Stimulated activated CD8-positive, alpha-beta memory T cell treated with anti-CD3 and anti-CD28 coated beads, Interleukin-12 subunit alpha, Interleukin-12 subunit beta, amount 100 ng/mL, for 4 hours (primary cell): ENCODE measurements at regions not wholly inside any gene's neighbourhood (a gene's known extent, or its start where the extent isn't known, plus 50 kb on each side); places are given as distances from the start of the nearest gene placed in this dataset.
"Not testable (repeated sequence)": the region's sequence is repeated elsewhere in the genome, so short reads cannot be mapped to it uniquely, and the experiment has no call there.

Experiments
- DNase-seq: peaks from one replicate; pipeline ENCODE4 v3.0.0-alpha.2; 2020; ENCODE audit warnings: low read depth

DNA sequence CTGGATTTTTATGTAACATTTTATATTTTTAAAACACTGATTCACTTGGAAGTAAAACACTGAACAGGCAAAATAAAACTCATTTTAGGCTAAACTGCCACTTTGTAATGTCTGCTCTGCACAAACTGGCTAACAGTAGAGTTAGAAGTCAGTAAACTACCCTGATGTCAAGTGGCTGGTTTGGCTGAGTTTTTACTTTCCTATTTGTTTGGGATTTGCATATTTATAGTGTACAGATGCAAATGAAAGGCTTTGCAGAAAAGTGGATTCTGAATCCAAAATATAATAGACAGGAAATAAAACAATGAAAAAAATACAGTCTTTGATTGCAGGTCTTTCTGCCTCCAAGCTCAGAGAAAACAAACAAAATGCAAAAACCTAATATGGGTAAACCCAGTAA, 213.1 kb downstream of the CDH26 start:
- DNase-seq, result no peak

DNA sequence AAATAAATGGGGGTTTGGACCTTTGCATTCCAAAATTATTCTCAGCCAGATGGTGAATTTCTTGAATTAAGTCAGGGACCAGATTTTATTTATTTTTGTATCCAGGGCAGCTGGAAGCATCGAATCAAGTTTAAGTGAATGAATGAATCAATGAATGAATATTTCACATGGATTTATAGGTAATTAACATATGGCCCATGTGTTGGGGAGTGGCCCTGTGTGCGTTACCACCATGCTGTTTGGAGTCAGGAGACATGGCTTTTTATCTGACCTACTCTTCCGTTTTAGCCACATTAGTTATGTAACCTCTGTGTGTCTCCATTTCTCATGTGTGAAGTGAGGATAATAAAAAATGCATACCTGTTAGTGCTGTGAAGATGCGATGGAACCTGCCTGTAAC, 213.5 kb downstream of the CDH26 start:
- DNase-seq, result no peak

DNA sequence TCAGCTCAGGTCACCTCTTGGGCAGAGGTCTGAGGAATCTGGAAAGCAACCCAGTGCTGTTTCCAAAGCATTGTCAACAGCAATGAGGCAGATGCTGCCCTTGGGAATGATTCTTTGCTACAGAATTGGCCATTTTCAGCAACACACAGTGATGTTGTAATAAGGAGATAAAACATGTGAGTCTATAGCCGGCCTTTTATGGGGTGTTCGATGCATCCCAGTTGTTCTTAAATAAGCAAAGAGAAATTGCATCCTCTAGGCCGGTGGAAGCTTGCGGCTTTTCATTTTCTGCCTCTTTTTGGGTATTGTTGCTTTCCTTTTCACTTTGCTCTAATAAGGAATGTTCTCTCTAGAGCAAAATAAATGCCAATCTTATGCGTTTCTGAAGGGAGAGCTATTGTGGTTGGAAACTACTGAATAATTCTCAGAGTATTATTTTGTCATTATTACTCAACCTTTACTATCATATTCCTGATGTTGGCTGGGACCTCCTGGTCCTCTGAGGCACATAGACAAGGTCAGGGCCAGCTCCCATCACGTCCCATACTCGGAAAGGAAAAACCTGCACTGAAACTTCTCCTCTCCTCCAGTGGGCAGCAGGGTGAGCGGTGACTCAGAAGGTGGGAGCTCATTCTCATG, 214.2 kb downstream of the CDH26 start:
- DNase-seq, result no peak

DNA sequence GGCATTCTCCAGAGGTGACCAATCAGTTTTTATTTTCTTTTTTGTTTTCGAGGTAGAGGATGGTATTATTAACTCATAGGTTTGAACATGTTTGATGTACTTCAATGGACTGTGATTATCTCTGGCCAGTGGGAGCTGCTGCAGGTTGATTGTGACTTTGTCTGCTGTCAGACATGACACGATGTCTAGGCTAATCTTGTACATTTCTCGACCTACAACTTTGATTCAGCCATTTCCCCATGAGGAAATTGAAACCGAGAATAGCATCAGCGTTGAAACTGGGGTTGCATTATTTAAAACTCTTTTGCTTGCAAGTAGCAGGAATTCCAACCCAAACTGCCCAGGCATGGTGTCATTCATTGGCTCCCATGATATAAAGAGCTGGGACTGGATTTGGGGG, 218.9 kb downstream of the CDH26 start:
- DNase-seq, result no peak

DNA sequence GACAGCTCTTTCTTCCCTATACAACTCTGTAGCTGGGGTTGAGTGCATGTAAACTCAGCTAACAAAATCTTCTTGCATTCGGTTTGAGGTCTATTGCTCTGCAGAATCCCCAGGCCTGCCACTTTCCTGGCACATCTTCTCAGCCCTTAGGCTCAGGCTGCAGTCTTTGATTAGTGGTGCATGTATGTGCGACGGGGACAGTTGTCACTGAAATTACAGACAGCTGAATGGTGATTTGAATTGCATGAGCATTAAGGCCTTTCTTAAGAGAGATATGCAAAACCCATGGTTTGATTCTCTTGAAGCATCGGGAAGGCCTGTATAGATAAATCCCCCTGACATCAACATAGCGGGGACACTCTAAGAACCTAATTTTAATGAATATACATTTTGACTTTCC, 222.8 kb downstream of the CDH26 start:
- DNase-seq, result no peak

DNA sequence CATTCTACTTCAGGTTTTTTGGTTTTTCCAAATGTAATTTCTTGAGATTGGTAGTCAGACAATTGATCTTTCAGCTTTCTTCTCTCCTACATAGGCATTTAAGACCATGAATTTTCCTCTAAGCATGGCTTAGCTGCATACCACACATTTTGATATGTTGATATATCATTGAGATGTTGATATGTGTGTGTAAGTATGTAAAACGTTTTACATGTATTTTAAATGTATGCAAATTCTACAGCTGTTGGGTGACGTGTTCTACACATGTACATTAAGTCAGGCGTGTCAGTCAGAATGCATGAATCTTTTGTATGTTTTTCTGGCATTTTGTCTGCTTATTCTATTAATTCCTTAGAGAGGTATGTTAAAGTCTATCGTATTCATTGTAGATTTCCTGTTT, 228.2 kb downstream of the CDH26 start:
- no peak for DNase-seq

DNA sequence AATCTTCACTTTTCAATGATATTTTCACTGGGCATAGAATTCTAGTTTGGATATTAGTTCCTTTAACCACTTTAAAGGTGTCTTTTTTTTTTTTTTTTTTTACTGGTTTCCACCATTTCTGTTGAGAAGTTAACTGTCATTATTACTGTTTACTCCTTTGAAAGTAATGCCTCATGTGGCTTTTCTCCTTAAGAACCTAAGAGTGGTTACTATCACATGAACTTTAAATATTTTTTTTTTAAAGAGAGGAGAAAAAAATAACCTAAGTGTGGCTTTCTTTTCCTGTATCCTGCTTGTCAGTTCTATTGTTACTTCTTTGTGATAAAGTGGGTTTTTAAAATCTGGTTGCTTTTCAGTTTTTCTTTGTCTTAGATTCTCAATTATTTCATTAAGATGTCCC, 229.5 kb downstream of the CDH26 start:
- DNase-seq, result no peak

DNA sequence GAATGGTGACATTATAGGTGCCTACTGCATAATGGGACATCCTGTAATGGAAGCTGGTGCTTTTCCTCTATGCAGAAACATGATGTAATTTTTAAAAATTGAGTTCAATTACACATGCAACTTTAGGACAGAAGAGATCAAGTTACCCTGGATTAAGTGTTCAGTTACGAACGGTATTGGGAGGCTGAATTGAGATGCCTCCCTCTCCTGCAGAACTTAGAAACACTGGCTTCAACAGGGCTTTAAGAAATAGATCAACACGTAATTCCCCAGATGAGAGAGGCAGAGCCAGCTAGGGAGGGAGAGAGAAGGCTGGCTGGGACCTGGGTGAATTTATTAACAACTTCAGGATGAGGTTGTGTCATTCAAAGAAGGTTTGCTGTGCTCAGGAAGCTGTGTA, 232.8 kb downstream of the CDH26 start:
- DNase-seq, result no peak

DNA sequence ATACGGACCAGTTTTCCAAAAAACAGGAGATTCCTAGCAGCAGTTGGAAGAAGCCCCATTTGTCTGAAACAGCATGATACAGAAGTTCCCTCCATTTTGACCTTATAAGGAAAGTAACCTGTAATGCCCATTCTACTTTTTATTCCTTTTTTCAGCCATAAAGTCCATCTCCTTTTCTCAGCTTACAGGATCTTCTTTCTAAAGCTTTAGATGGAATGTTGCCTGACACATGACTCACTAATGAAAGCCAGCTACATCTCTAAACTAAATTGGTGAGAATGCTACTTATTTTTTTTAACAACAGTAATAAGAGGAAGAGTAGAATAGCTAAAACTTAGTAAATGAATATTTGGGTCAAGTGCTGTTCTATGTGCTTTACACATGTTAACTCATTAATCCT, 234.1 kb downstream of the CDH26 start:
- DNase-seq, result no peak

DNA sequence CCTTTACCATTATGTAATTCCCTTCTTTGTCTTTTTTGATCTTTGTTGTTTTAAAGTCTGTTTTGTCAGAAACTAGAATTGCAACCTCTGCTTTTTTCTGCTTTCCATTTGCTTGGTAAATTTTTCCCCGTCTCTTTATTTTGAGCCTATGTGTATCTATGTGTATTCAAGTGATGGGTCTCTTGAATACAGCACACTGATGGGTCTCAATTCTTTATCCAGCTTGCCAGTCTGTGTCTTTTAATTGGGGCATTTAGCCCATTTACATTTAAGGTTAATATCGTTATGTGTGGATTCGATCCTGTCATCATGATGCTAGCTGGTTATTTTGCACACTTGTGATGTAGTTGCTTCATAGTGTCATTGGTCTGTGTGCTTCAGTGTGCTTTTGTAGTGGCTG, 240.9 kb downstream of the CDH26 start:
- not testable (repeated sequence) for DNase-seq

DNA sequence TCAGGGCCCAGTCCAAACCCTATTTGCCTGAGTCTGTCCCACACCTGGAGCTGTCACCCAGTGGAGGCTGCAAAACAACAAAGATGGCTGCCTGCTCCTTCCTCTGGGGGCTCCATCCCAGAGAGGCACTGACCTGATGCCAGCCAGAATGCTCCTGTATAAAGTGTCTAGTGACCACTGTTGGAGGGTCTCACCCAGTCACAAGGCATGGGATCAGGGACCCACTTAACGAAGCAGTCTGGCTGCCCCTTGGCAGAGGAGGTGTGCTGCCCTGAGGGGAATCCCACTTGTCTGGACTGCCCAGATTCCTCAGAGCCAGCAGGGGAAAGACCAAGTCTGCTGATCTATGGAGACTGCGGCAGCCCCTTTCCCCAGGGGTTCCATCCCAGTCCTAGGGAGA, 241.6 kb downstream of the CDH26 start:
- no peak for DNase-seq

DNA sequence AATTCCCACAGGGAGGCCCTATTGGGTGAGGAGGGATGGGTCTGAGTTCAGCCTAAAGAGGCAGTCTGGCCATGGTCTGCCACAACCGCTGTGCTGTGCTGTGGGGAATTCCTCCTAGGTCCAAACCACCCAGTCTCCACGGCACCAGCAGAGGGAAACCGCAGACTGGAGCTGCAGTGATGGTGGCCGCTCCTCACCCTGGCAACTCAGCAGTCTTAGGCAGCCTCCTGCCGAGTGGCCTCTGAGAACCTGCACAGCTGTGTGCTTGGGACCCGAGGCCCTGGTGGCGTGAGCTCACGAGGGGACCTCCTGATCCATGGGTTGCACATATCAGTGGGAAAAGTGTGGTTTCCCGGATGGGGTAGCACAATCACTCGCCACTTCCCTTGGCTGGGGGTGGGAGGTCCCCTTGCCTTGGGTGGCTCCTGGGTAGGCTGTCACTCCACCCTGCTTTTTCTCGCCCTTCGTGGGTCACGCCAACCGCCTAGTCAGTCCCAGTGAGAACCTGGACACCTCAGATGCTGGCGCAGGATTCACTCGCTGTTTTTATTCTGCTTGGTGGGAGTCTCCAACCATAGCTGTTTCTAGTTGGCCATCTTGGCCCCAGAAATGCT, 242.2 kb downstream of the CDH26 start:
- no peak for DNase-seq

DNA sequence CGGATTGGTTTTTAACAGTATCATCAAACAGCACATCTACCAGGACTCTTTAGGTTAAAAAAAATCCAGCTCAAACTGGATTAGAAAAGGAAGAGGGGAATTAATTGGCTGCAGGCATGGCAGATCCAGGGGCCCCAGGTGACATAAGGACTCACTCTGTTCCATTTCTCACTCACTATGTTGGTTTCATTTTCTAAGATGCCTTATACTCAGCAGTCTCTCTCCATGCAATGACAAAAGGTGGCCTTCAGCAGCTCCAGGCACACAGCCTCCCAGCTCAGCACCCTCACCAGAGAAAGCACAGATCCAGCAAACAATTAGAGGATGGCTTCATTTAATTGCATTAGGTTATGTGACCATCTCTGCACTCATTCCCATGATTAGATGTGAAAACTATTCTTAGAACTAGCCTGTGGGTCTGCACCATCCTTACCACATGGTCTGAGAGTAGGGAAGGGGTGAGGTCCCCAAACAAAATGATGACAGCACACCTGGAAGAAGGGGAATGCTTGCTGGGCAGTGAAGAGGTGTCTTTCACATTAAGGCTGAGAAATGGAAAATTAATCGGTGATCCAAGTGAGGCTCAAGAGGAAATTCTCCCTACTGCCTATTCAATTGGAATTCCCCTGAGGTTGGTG, 243.1 kb downstream of the CDH26 start:
- DNase-seq, result no peak

DNA sequence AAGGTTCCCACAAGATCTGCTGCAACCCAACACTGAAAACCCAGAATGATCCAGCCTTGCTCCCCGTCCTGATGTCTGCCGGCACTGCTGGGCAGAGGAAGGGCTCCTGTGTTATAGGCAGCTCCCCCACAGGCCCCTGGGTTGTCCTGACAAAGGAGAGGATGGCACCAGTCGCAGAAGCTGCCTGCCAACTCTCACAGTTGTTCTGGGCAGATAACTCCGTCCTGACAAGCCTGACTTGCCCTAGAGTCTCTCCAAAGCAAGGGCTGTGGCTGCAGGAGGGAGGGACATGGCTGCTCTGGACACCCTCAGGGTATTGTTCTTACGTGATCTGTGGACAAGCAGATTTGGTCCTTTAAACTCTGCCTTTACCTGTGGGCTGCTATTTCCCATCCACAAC, 243.8 kb downstream of the CDH26 start:
- DNase-seq, result no peak

DNA sequence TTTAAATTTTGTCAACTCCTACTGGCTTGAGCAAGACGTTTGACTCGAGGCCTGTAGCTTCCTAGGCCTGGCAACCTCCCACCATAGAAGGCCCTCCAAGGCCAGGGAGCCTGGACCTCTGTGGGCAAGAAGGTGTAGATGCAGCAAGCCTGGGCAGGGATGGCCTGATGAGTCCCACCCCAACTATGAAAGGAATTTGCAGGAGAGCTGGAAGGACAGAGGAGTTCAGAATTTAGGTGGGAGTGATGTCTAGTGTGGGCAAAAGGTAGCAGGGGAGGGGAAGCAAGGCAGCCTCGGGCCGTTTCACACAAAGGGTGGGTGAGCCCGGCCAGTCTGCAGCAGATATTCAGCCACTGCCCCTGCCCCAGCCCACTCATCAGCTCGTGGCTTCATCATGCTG, 245.2 kb downstream of the CDH26 start:
- DNase-seq, result no peak

DNA sequence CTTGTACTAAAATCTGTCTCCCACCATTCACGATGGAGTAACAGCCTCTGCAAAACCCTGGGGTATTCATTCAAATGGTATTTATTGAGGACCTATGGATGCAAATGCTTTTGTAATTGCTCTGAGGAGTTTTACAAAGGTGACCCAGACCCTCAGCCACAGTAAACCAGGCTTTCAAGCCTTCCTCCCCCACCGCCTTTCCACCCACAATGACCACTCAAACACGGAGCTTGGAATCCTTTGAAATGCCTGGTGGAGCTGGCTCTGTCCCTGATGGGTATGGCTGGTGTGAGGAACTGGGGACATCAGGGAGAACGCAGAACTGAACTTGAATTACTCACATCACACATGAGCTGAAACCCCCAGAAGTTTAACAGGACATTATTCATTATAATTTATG, 246.4 kb downstream of the CDH26 start:
- no peak for DNase-seq

DNA sequence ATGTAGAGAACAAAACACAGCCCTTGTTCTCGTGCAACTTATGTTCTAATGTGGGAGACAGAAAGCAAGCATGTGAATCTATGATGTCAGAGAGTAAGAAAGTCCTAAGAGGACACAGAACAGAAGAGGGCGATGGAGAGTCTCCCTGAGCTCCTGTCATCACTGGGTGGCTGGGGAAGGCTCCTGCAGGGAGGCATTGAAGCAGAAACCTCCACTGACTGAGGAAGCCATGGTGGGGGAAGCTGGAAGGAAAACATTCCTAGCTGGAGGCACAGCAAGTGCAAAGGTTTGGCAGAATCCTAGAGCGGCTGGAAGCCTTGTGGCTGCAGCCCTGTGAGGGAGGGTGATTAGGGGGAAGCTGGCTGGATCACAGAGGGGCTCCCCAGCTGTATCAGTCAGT, 248.0 kb downstream of the CDH26 start:
- no peak for DNase-seq

DNA sequence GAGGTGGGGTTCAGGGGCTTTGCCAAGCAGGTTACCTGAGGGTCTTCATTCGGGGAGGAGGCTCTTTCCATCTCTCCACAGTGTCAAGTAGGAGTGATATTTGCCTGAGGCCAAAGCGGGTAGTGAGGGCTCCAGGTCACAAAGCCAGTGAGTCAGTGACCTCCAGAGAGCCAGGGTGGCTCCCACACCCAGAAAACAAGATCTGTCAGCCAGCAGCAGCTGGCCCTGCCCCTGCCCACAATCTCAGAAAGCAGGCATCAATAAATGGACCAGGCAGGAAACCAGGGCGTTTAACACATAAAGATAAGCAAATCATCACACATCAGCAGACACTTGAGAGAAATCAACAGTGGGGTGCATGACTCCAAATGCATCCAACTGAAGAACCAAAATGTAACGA, 250.8 kb downstream of the CDH26 start:
- no peak for DNase-seq

DNA sequence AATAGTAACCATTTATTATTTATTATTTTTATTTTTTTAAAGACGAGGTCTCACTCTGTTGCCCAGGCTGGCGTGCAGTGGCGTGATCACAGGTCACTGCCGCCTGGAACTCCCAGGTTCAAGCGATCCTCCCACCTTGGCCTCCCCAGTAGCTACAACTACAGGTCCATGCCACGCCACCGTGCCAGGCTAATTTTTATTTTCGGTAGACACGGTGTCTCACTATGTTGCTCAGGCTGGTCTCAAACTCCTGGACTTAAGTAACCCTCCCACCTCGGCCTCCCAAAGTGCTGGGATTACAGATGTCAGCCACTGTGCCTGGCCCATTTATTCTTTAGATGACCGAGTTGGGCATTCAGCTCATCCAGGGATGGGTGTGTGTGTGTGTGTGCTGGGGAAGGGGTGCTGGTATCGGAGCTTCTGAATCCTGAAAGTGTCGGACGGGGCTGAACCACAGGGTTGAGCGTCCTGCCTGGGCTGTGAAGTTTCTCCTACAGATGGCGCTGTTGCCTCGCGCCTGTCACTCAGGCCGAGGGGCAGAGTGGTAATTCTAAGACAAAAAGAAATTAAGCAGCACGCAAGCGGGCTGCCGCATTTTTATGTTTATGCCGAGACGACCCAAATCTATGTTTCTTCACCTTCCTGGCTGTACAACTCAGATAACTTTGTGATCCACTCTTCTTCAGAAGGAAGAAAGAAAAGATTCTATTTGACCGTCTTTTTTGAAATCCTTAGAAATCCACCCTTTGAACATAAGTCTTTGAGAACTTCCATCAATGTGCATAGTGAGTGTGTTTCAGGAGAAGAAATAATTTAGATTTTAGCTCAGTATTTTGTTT, 252.8 kb downstream of the CDH26 start:
- peak; percentile 14 for DNase-seq

DNA sequence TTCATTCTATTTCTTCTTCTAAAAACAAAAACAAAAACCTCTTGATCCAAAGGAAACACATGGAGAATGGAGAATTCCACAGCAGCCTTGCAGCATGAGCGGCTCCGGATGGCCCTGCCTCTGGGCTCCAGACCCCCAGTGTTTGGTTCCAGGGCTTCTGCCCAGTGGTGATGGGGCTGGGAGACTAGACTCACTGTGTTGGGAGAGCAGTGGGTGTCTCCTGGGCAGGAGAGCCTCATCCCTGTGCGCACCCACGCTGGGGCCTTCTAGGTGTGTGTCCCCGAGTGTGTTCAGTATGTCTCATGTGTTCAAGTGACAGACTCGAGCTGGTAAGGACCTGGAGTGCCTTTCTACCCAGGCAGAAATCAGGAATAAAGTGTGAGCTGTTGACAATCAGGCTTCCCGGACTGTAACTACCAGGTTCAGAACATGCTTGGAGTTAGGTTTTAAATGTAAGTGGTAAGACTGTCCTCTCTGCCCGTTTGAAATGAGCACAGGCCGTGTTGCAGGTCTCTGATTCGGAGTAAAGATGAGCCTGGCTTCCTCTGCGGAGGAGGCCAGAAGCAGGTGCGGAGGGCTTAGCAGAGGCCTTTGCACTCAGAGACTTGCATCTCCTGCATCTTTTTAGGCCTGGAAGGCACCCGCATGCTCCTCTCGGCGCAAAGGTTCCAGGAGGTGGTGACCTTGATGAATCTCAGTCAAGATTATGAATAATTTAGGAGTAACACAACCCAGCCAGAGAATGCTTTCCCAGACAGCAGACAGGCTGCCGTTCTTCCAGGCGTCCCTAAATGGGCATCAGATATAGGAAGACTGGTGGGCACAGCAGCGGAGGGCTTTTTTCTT, 253.6 kb downstream of the CDH26 start:
- DNase-seq, result no peak

DNA sequence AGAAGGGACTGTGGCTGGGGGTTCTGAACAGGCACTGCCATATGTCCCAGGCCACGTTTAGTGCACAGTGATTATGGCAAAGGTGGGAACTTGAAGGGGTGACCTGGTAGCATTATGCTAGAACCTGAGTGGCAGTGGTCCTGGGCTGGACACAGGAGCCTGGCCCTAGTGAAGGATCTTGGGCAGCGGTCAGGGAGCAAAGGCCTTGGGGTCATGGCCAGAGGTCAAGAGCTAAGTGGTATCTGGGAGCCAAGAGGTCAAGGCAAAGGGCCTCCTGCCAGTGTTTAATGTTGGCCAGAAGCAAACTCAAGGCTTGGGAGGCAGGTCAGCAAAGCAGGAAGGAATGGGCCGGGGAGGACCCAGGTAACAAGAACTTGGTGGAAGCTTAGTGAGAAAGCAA, 254.5 kb downstream of the CDH26 start:
- no peak for DNase-seq
